DND-41 (cell line): ENCODE measurements at regions not wholly inside any gene's neighbourhood (a gene's known extent, or its start where the extent isn't known, plus 50 kb on each side); places are given as distances from the start of the nearest gene placed in this dataset.

Experiments
- ATAC-seq: fragments of 200-7000 bp; cut with Tn5 transposase; 3 replicates; pipeline ENCODE4 v1.9.1; 2021; ENCODE audit warnings: low read depth; ENCODE audit not compliant: insufficient read depth
- DNase-seq: peaks from one replicate; pipeline ENCODE4 v3.0.0-alpha.2; 2020
- H2AFZ ChIP-seq: 2 replicates; pipeline ENCODE4 v1.6.0; 2012; ENCODE audit warnings: low read depth, low read length
- H3K27ac ChIP-seq: 2 replicates; pipeline ENCODE4 v1.5.1; 2012; ENCODE audit warnings: low read length, inconsistent platforms
- H3K27me3 ChIP-seq: fragments of 200-600 bp; sonication (generic); 2 replicates; pipeline ENCODE4 v1.6.0; 2012; ENCODE audit warnings: low read length, mild to moderate bottlenecking, inconsistent platforms; ENCODE audit not compliant: insufficient read depth, poor library complexity
- H3K36me3 ChIP-seq: 2 replicates; pipeline ENCODE4 v1.5.1; 2012; ENCODE audit warnings: low read length, inconsistent platforms; ENCODE audit not compliant: insufficient read depth
- H3K4me1 ChIP-seq: 2 replicates; pipeline ENCODE4 v1.5.1; 2012; ENCODE audit warnings: mild to moderate bottlenecking, low read length; ENCODE audit not compliant: insufficient read depth
- H3K4me2 ChIP-seq: 2 replicates; pipeline ENCODE4 v1.6.0; 2012; ENCODE audit warnings: mild to moderate bottlenecking, moderate library complexity, low read length, inconsistent platforms; ENCODE audit not compliant: insufficient read depth
- H3K4me3 ChIP-seq, 2 experiments: fragments of 200-600 bp in 1 of 2; shearing (Covaris generic) in 1 of 2; 2 replicates each; pipeline ENCODE4 v1.5.1; 2012 to 2016; ENCODE audit warnings: inconsistent platforms in 2 of 2, low read length in 2 of 2, mild to moderate bottlenecking in 2 of 2, low read depth in 1 of 2, moderate library complexity in 1 of 2
- H3K79me2 ChIP-seq: 2 replicates; pipeline ENCODE4 v1.6.0; 2012; ENCODE audit warnings: low read length, inconsistent platforms; ENCODE audit not compliant: insufficient read depth
- H3K9ac ChIP-seq: 2 replicates; pipeline ENCODE4 v1.6.0; 2012; ENCODE audit warnings: low read depth, mild to moderate bottlenecking, inconsistent platforms, low read length, moderate library complexity
- H3K9me3 ChIP-seq: 2 replicates; pipeline ENCODE4 v1.5.1; 2012; ENCODE audit warnings: low read length, moderate library complexity, mild to moderate bottlenecking, inconsistent platforms; ENCODE audit not compliant: insufficient read depth, severe bottlenecking
- H4K20me1 ChIP-seq: 2 replicates; pipeline ENCODE4 v1.6.0; 2012; ENCODE audit warnings: low read length; ENCODE audit not compliant: insufficient read depth
- CTCF ChIP-seq: IDR thresholded peaks from 2 replicates; pipeline ENCODE4 v1.5.1; 2012; ENCODE audit warnings: borderline replicate concordance, low read length, moderate library complexity, mild to moderate bottlenecking; ENCODE audit not compliant: poor library complexity, severe bottlenecking; ENCODE audit errors: extremely low read depth
- EZH2 ChIP-seq: IDR thresholded peaks from 3 replicates; pipeline ENCODE4 v1.6.1; 2012; ENCODE audit warnings: borderline replicate concordance, low read depth, mild to moderate bottlenecking, moderate library complexity, low read length, inconsistent platforms; ENCODE audit not compliant: severe bottlenecking

- Histone ChIP-seq H3K36me3 (no peaks in the 10 kb centered on the region), H3K27me3 (no peaks in the 10 kb centered on the region), H3K79me2 (no peaks in the 10 kb centered on the region), H3K4me1 (no peaks in the 10 kb centered on the region), H3K9me3 (no peaks in the 10 kb centered on the region), H3K4me3 (no peak overlapping the region), H3K4me2 (no peak overlapping the region), H3K9ac (no peak overlapping the region), H3K27ac (no peak overlapping the region), H4K20me1 (no peaks in the 10 kb centered on the region; the same call in 1 of the 2 replicates), H2AFZ (no peak overlapping the region)
- ATAC-seq (peak; percentile 66), DNase-seq (peak; percentile 40)
- TF ChIP-seq CTCF (no peak), EZH2 (no peak)
Measured at GRCh38 chr12:132423251-132423819, 66.6 kb upstream of the FBRSL1 start.

GRCh38 chr12:132422381-132423043 lies 67.4 kb upstream of the FBRSL1 start:
- DNase-seq (no peak), ATAC-seq (peak; percentile 39; the same call in 2 of the 3 replicates)
- H4K20me1 ChIP-seq = no peaks in the 10 kb centered on the region; the same call in 1 of the 2 replicates
- H3K79me2 ChIP-seq = no peaks in the 10 kb centered on the region
- H3K4me3 ChIP-seq = no peak overlapping the region
- no peak overlapping the region for H3K9ac ChIP-seq
- no peak overlapping the region for H3K4me2 ChIP-seq
- H3K9me3 ChIP-seq = no peaks in the 10 kb centered on the region
- no peaks in the 10 kb centered on the region for H3K36me3 ChIP-seq
- H3K4me1 ChIP-seq = no peaks in the 10 kb centered on the region
- no peaks in the 10 kb centered on the region for H3K27me3 ChIP-seq
- no peak overlapping the region for H2AFZ ChIP-seq
- H3K27ac ChIP-seq = no peak overlapping the region
- TF ChIP-seq EZH2 = no peak
- TF ChIP-seq CTCF = no peak

- no peak for ATAC-seq
- no peak overlapping the region for H3K27ac ChIP-seq
- H3K27me3 ChIP-seq = no peaks in the 10 kb centered on the region
Measured at GRCh38 chr12:132422040-132422380, 67.9 kb upstream of the FBRSL1 start.

More at GRCh38 chr12:132422040-132422380, 67.9 kb upstream of the FBRSL1 start:
- Histone ChIP-seq H3K4me1 (no peaks in the 10 kb centered on the region), H3K36me3 (no peaks in the 10 kb centered on the region), H3K79me2 (no peaks in the 10 kb centered on the region), H3K9ac (no peak overlapping the region), H3K4me3 (no peak overlapping the region), H3K9me3 (no peaks in the 10 kb centered on the region), H2AFZ (no peak overlapping the region), H4K20me1 (no peaks in the 10 kb centered on the region; the same call in 1 of the 2 replicates), H3K4me2 (no peak overlapping the region)
- TF ChIP-seq CTCF (no peak), EZH2 (no peak)
- no peak for DNase-seq
